CD4-positive, CD25-positive, alpha-beta regulatory T cell (primary cell): ENCODE measurements at regions not wholly inside any gene's neighbourhood (a gene's known extent, or its start where the extent isn't known, plus 50 kb on each side); places are given as distances from the start of the nearest gene placed in this dataset.

ENCODE experiments used
- ATAC-seq, 2 donors: fragments of 150-1000 bp; cut with Tn5 transposase; one replicate each; pipeline ENCODE4 v1.10.0; 2021; ENCODE audit warnings: low read depth in 2 of 2, moderate number of reproducible peaks in 2 of 2, moderate library complexity in 1 of 2
- DNase-seq, 3 donors: peaks; one replicate each; pipeline versions ENCODE4 v3.0.0 to v3.0.0-alpha.2; 2012 to 2022; ENCODE audit warnings: mixed read lengths in 1 of 3
- H3K27ac ChIP-seq: one replicate; pipeline ENCODE4 v1.7.0; 2013; ENCODE audit warnings: mild to moderate bottlenecking, low read length; ENCODE audit not compliant: insufficient read depth, poor library complexity, severe bottlenecking
- H3K27me3 ChIP-seq: one replicate; pipeline ENCODE4 v1.7.0; 2013; ENCODE audit warnings: low read length; ENCODE audit not compliant: control insufficient read depth, insufficient read depth
- H3K36me3 ChIP-seq: one replicate; pipeline ENCODE4 v1.7.0; 2013; ENCODE audit warnings: mild to moderate bottlenecking, low read length, moderate library complexity; ENCODE audit not compliant: control insufficient read depth, insufficient read depth
- H3K4me1 ChIP-seq: 2 replicates; pipeline ENCODE4 v1.7.0; 2013; ENCODE audit warnings: mild to moderate bottlenecking, low read length; ENCODE audit not compliant: insufficient read depth, control insufficient read depth, poor library complexity, severe bottlenecking
- H3K4me3 ChIP-seq: one replicate; pipeline ENCODE4 v1.7.0; 2013; ENCODE audit warnings: low read depth, mild to moderate bottlenecking, low read length, moderate library complexity
- H3K9me3 ChIP-seq, 2 experiments: 1 replicate in 1 of 2; 2 replicates in 1 of 2; pipeline ENCODE4 v1.7.0; 2013; ENCODE audit warnings: low read length in 2 of 2, mild to moderate bottlenecking in 1 of 2, moderate library complexity in 1 of 2; ENCODE audit not compliant: control insufficient read depth in 2 of 2
- H3K27ac Mint-ChIP-seq, 3 donors: one replicate each; pipeline ENCODE4 v1.8.0; 2020 to 2022; ENCODE audit warnings: mild to moderate bottlenecking in 3 of 3, mixed read lengths in 3 of 3, moderate library complexity in 2 of 3
- H3K27me3 Mint-ChIP-seq: one replicate; pipeline ENCODE4 v1.8.0; 2022; ENCODE audit warnings: mild to moderate bottlenecking, mixed read lengths
- H3K36me3 Mint-ChIP-seq: one replicate; pipeline ENCODE4 v1.8.0; 2020; ENCODE audit warnings: mixed read lengths
- H3K4me1 Mint-ChIP-seq, 4 donors: one replicate each; pipeline ENCODE4 v1.8.0; 2020 to 2022; ENCODE audit warnings: mixed read lengths in 4 of 4, mild to moderate bottlenecking in 1 of 4
- H3K4me3 Mint-ChIP-seq, 4 donors: one replicate each; pipeline ENCODE4 v1.8.0; 2020 to 2022; ENCODE audit warnings: mild to moderate bottlenecking in 4 of 4, mixed read lengths in 4 of 4, moderate library complexity in 3 of 4
- H3K9me3 Mint-ChIP-seq, 7 donors: one replicate each; pipeline ENCODE4 v1.8.0; 2020 to 2022; ENCODE audit warnings: mixed read lengths in 7 of 7, mild to moderate bottlenecking in 3 of 7, moderate library complexity in 2 of 7

DNA sequence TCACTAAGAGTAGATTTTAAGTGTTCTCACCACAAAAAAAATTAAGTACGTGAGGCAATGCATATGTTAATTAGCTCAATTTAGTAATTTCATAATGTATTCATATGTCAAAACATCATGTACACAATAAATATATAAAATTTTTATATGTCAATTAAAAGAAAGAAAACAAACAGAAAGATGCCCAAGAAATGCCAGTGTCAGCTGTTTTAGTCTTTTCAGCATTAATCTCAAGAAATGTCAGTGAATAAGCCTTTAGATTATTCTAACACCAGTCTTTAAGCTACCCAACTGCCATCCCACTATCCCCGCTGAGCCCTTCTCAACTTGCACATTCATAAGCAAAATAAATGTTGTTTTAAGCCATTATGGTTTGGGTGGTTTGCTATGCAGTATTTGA is 76.5 kb downstream of the C1D start:
- Mint-ChIP-seq H3K27ac (no peak overlapping the region), H3K4me1 (no peaks in the 10 kb centered on the region), H3K4me3 (no peak overlapping the region), H3K27me3 (peaks cover 8% of the 10 kb centered on the region), H3K36me3 (no peaks in the 10 kb centered on the region), H3K9me3 (peaks cover 0 to 6% (median 3%) of the 10 kb centered on the region in 7 donors)
- Histone ChIP-seq H3K4me3 (no peak overlapping the region), H3K4me1 (no peaks in the 10 kb centered on the region), H3K9me3 (no peaks in the 10 kb centered on the region), H3K36me3 (no peaks in the 10 kb centered on the region), H3K27me3 (peaks cover 9% of the 10 kb centered on the region), H3K27ac (no peak overlapping the region)
- ATAC-seq (no peak), DNase-seq (no peak)
